H1 (cell line): ENCODE measurements at regions not wholly inside any gene's neighbourhood (a gene's known extent, or its start where the extent isn't known, plus 50 kb on each side); places are given as distances from the start of the nearest gene placed in this dataset.

ENCODE experiments used
- CTCF ChIA-PET: fragments of 300-600 bp; sonication (Branson Sonifier 250); formaldehyde crosslinking; loops from one replicate; lab custom pipeline; 2021; ENCODE audit not compliant: partially characterized antibody; lab: Charles Lee
- POLR2A ChIA-PET: fragments of 300-600 bp; sonication (Branson Sonifier 250); formaldehyde crosslinking; loops from one replicate; lab custom pipeline; 2021; ENCODE audit warnings: inconsistent platforms; ENCODE audit not compliant: partially characterized antibody; lab: Charles Lee
- DNase-seq, 2 experiments: peaks; one replicate each; pipeline versions ENCODE4 v3.0.0 to v3.0.0-alpha.2; 2010 to 2022; ENCODE audit warnings: low spot score in 2 of 2, low read depth in 1 of 2, mixed read lengths in 1 of 2
- FAIRE-seq: peaks from 2 replicates; lab custom pipeline; 2011; peaks lifted over from hg19 to GRCh38; lab: Jason Lieb, UNC
- H2AFZ ChIP-seq: 2 replicates; pipeline ENCODE4 v1.8.1; 2012; ENCODE audit warnings: low read length, inconsistent platforms
- H2AK5ac ChIP-seq: 2 replicates; pipeline ENCODE4 v1.6.1; 2013; ENCODE audit warnings: low read depth, low read length
- H2BK120ac ChIP-seq: replicated peaks from 2 replicates; pipeline ENCODE3; 2013; ENCODE audit warnings: low read depth, low read length, inconsistent platforms
- H2BK12ac ChIP-seq: 2 replicates; pipeline ENCODE4 v1.6.1; 2013; ENCODE audit warnings: low read depth, low read length
- H2BK15ac ChIP-seq: 2 replicates; pipeline ENCODE4 v1.6.1; 2013; ENCODE audit warnings: low read length
- H2BK20ac ChIP-seq: 2 replicates; pipeline ENCODE4 v1.6.1; 2013; ENCODE audit warnings: low read length
- H2BK5ac ChIP-seq: 2 replicates; pipeline ENCODE4 v1.6.1; 2013; ENCODE audit warnings: low read depth, low read length
- H3K14ac ChIP-seq: 2 replicates; pipeline ENCODE4 v1.6.1; 2013; ENCODE audit warnings: inconsistent platforms; ENCODE audit not compliant: insufficient read length
- H3K18ac ChIP-seq: 2 replicates; pipeline ENCODE4 v1.6.1; 2013; ENCODE audit warnings: low read length; ENCODE audit errors: extremely low read depth
- H3K23ac ChIP-seq: 2 replicates; pipeline ENCODE4 v1.6.1; 2013; ENCODE audit warnings: inconsistent platforms; ENCODE audit not compliant: insufficient read length
- H3K23me2 ChIP-seq: 2 replicates; pipeline ENCODE4 v1.6.1; 2013; ENCODE audit warnings: low read depth, low read length
- H3K27ac ChIP-seq: 2 replicates; pipeline ENCODE4 v1.6.1; 2011; ENCODE audit warnings: low read depth, low read length, inconsistent platforms
- H3K27me3 ChIP-seq, 4 experiments: replicated peaks in 1 of 4; 1 replicate in 1 of 4; 2 replicates in 3 of 4; pipeline versions ENCODE4 v1.6.1 to v1.8.1; 2011 to 2013; ENCODE audit warnings: low read length in 3 of 4, mild to moderate bottlenecking in 3 of 4, inconsistent platforms in 2 of 4, mixed read lengths in 2 of 4, moderate library complexity in 1 of 4; ENCODE audit not compliant: control insufficient read depth in 3 of 4, insufficient read depth in 3 of 4; ENCODE audit errors: extremely low read depth in 1 of 4
- H3K36me3 ChIP-seq, 4 experiments: 2 replicates each; pipeline versions ENCODE4 v1.6.1 to v1.8.1; 2011 to 2013; ENCODE audit warnings: mild to moderate bottlenecking in 4 of 4, low read length in 3 of 4, moderate library complexity in 2 of 4, control low read depth in 1 of 4, inconsistent platforms in 1 of 4; ENCODE audit not compliant: insufficient read depth in 4 of 4, control insufficient read depth in 2 of 4
- H3K4ac ChIP-seq: replicated peaks from 2 replicates; pipeline ENCODE3; 2013; ENCODE audit warnings: low read length, low read depth, mixed read lengths, inconsistent platforms; ENCODE audit not compliant: insufficient read length
- H3K4me1 ChIP-seq, 4 experiments: replicated peaks in 1 of 4; 1 replicate in 1 of 4; 2 replicates in 3 of 4; pipeline versions ENCODE4 v1.6.1 to v1.8.1; 2011 to 2013; ENCODE audit warnings: low read length in 3 of 4, inconsistent platforms in 2 of 4, mixed read lengths in 1 of 4; ENCODE audit not compliant: insufficient read depth in 4 of 4, control insufficient read depth in 3 of 4
- H3K4me2 ChIP-seq, 2 experiments: 2 replicates each; pipeline versions ENCODE4 v1.6.1 to v1.8.1; 2011 to 2013; ENCODE audit warnings: low read depth in 2 of 2, low read length in 2 of 2, control low read depth in 1 of 2, inconsistent platforms in 1 of 2, mild to moderate bottlenecking in 1 of 2; ENCODE audit not compliant: insufficient read depth in 1 of 2
- H3K4me3 ChIP-seq, 4 experiments: fragments of 200-600, 300-600 bp in 1 of 4; sonication (generic), shearing (Covaris generic), sonication (Bioruptor Twin) in 1 of 4; 2 replicates each; pipeline versions ENCODE4 v1.5.1 to v1.8.1; 2011 to 2016; ENCODE audit warnings: low read length in 4 of 4, low read depth in 3 of 4, control low read depth in 2 of 4, inconsistent platforms in 2 of 4, mild to moderate bottlenecking in 2 of 4, mixed read lengths in 1 of 4, moderate library complexity in 1 of 4; ENCODE audit not compliant: insufficient read depth in 2 of 4; ENCODE audit errors: extremely low read depth in 1 of 4
- H3K56ac ChIP-seq: replicated peaks from 2 replicates; pipeline ENCODE3; 2013; ENCODE audit warnings: low read depth, mild to moderate bottlenecking, mixed read lengths, low read length, inconsistent platforms; ENCODE audit not compliant: insufficient read length
- H3K79me1 ChIP-seq: 2 replicates; pipeline ENCODE4 v1.6.1; 2013; ENCODE audit warnings: low read depth, low read length, control low read depth
- H3K79me2 ChIP-seq, 2 experiments: 2 replicates each; pipeline versions ENCODE4 v1.6.1 to v1.8.1; 2012 to 2013; ENCODE audit warnings: low read length in 2 of 2, mild to moderate bottlenecking in 2 of 2, inconsistent platforms in 1 of 2; ENCODE audit not compliant: insufficient read depth in 2 of 2, control insufficient read depth in 1 of 2
- H3K9ac ChIP-seq, 4 experiments: replicated peaks in 1 of 4; 1 replicate in 1 of 4; 2 replicates in 3 of 4; pipeline versions ENCODE4 v1.6.1 to v1.8.1; 2011 to 2013; ENCODE audit warnings: low read depth in 3 of 4, low read length in 3 of 4, control low read depth in 2 of 4, mild to moderate bottlenecking in 2 of 4, moderate library complexity in 2 of 4, inconsistent platforms in 1 of 4; ENCODE audit errors: extremely low read depth in 1 of 4
- H3K9me3 ChIP-seq, 2 experiments: 2 replicates each; pipeline versions ENCODE4 v1.6.1 to v1.8.1; 2012 to 2013; ENCODE audit warnings: mild to moderate bottlenecking in 2 of 2, moderate library complexity in 2 of 2, control low read depth in 1 of 2, inconsistent platforms in 1 of 2, low read depth in 1 of 2, low read length in 1 of 2, mixed read lengths in 1 of 2; ENCODE audit not compliant: insufficient read depth in 2 of 2
- H4K20me1 ChIP-seq, 2 experiments: replicated peaks in 1 of 2; 2 replicates each; pipeline versions ENCODE3 to v1.8.1; 2011 to 2013; ENCODE audit warnings: inconsistent platforms in 2 of 2, low read length in 2 of 2, mild to moderate bottlenecking in 1 of 2; ENCODE audit not compliant: insufficient read depth in 2 of 2, control insufficient read depth in 1 of 2
- H4K5ac ChIP-seq: 2 replicates; pipeline ENCODE4 v1.6.1; 2013; ENCODE audit warnings: low read length, low read depth, mixed read lengths, inconsistent platforms; ENCODE audit not compliant: insufficient read length
- H4K8ac ChIP-seq: 2 replicates; pipeline ENCODE4 v1.8.0; 2013; ENCODE audit warnings: mild to moderate bottlenecking, moderate library complexity, low read length, inconsistent platforms; ENCODE audit not compliant: insufficient read depth; ENCODE audit errors: extremely low read depth
- H4K91ac ChIP-seq: replicated peaks from 2 replicates; pipeline ENCODE3; 2013; ENCODE audit warnings: low read length, mixed read lengths, inconsistent platforms; ENCODE audit not compliant: insufficient read length
- ASH2L ChIP-seq: fragments of 200-600, 300-600 bp; sonication (generic); IDR thresholded peaks from one replicate; pipeline ENCODE4 v1.7.1; 2017; ENCODE audit warnings: low read length
- BACH1 ChIP-seq: IDR thresholded peaks from 2 replicates; pipeline ENCODE4 v1.6.1; 2012; ENCODE audit warnings: low read length, improper control_type of control experiment
- EGR1 ChIP-seq: IDR thresholded peaks from 2 replicates; pipeline ENCODE4 v1.6.1; 2011; ENCODE audit warnings: low read depth, low read length, borderline replicate concordance
- EZH2 ChIP-seq: fragments of 200-600 bp; sonication (generic); IDR thresholded peaks from 2 replicates; pipeline ENCODE4 v1.7.1; 2012; ENCODE audit warnings: low read depth, mild to moderate bottlenecking, moderate library complexity, low read length, inconsistent platforms; ENCODE audit not compliant: severe bottlenecking
- FOSL1 ChIP-seq: IDR thresholded peaks from 2 replicates; pipeline ENCODE4 v1.6.1; 2011; ENCODE audit warnings: mild to moderate bottlenecking, low read depth, low read length, moderate library complexity; ENCODE audit not compliant: insufficient read depth
- KDM4A ChIP-seq: IDR thresholded peaks from one replicate; pipeline ENCODE4 v1.7.1; 2012; ENCODE audit warnings: low read depth, mild to moderate bottlenecking, moderate library complexity, low read length, inconsistent platforms; ENCODE audit not compliant: severe bottlenecking
- NRF1 ChIP-seq: IDR thresholded peaks from 2 replicates; pipeline ENCODE4 v1.6.1; 2011; ENCODE audit warnings: mild to moderate bottlenecking, low read depth, low read length, improper control_type of control experiment
- POU5F1 ChIP-seq: IDR thresholded peaks from 2 replicates; pipeline ENCODE4 v1.6.1; 2011; ENCODE audit warnings: low read depth, mild to moderate bottlenecking, low read length, moderate library complexity
- SRF ChIP-seq: IDR thresholded peaks from 2 replicates; pipeline ENCODE4 v1.6.1; 2011; ENCODE audit warnings: mild to moderate bottlenecking, low read depth, low read length, moderate library complexity
- TBP ChIP-seq: IDR thresholded peaks from 2 replicates; pipeline ENCODE4 v1.6.1; 2011; ENCODE audit warnings: low read depth, low read length, improper control_type of control experiment
- ZNF274 ChIP-seq: IDR thresholded peaks from 2 replicates; pipeline ENCODE4 v1.7.0; 2012; ENCODE audit warnings: low read length, borderline replicate concordance; ENCODE audit errors: extremely low read depth
- WGBS, 2 experiments: shearing (Covaris generic) in 1 of 2; methylation state at CpG; one replicate each; pipeline versions ENCODE4 v1.1.6 to v1.1.7; 2013 to 2015; ENCODE audit warnings: low lambda C conversion rate in 2 of 2, mixed read lengths in 2 of 2, inconsistent platforms in 1 of 2, low coverage in 1 of 2, missing lambda C conversion rate in 1 of 2; ENCODE audit not compliant: insufficient replicate concordance in 2 of 2, insufficient coverage in 1 of 2, insufficient read length in 1 of 2; ENCODE audit errors: extremely low coverage in 1 of 2, missing lambda C conversion rate in 1 of 2; 5-methylcytosine and 5-hydroxymethylcytosine counted together
- TF ChIP-seq, protein P1 (sequence below): IDR thresholded peaks from 2 replicates; pipeline ENCODE4 v1.6.1; 2012; ENCODE audit warnings: low read length, inconsistent platforms
- TF ChIP-seq, protein P2 (sequence below): IDR thresholded peaks from 2 replicates; pipeline ENCODE4 v1.6.1; 2012; ENCODE audit warnings: inconsistent platforms

DNA sequence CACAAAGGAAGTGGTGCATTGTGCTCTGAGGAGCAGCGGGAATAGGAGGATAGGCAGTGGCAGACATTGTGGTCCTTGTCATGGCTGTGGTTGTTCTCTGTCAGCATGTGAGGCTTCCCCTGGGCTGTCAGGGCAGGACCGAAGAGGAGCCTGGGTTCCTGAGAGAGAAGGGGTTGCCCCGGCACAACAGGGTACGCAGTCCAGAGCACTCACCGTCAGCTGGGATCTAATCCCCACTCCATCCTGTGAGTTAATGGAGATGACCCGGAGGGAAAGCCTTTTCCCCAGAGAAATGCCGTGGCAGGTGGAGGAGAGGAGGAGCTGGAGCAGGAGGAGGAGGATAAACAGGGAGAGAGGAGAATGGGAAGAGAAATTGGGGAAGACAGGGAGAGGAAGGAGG, 396.7 kb upstream of the HS6ST1 start:
- Histone ChIP-seq H2BK15ac (no peak overlapping the region), H4K20me1 (no peaks in the 10 kb centered on the region), H3K27ac (no peak overlapping the region), H4K91ac (no peak overlapping the region), H4K5ac (no peak overlapping the region), H3K27me3 (no peaks in the 10 kb centered on the region), H3K4me1 (no peaks in the 10 kb centered on the region), H3K79me1 (no peaks in the 10 kb centered on the region), H3K79me2 (no peaks in the 10 kb centered on the region), H2BK120ac (no peak overlapping the region), H3K18ac (no peak overlapping the region), H3K36me3 (no peaks in the 10 kb centered on the region), H2AFZ (no peak overlapping the region; the same call in 1 of the 2 replicates), H3K9ac (no peak overlapping the region), H3K4me3 (no peak overlapping the region), H4K8ac (0 out of 2 replicates have a peak overlapping the region, but pooled peaks have one; percentile 6), H3K9me3 (no peaks in the 10 kb centered on the region), H3K23me2 (no peaks in the 10 kb centered on the region), H2BK5ac (no peak overlapping the region), H2BK20ac (no peak overlapping the region), H2AK5ac (no peak overlapping the region), H3K23ac (no peak overlapping the region), H3K4ac (no peak overlapping the region), H2BK12ac (no peak overlapping the region; the same call in 1 of the 2 replicates), H3K4me2 (no peak overlapping the region; a peak in 1 of 4 replicates), H3K56ac (no peak overlapping the region), H3K14ac (no peak overlapping the region)
- CTCF ChIA-PET, result interaction anchor here (0.6 to 4.6 kb wide), 12 partner anchors 8 to 85 kb away, joined by 3 to 23 read pairs (median 4); no protein-coding TSS in a partner anchor
- POLR2A ChIA-PET, result no interaction called here
- WGBS, 2 experiments, result 86% methylated on average over 7 of the region's 7 CpGs; no CpG with 5 or more reads in 1 of the 2 experiments
- DNase-seq, result peak in 1 of 2 experiments; percentile 19
- no peak for FAIRE-seq
- TF ChIP-seq POU5F1, result no peak
- TF ChIP-seq, protein P1, sequence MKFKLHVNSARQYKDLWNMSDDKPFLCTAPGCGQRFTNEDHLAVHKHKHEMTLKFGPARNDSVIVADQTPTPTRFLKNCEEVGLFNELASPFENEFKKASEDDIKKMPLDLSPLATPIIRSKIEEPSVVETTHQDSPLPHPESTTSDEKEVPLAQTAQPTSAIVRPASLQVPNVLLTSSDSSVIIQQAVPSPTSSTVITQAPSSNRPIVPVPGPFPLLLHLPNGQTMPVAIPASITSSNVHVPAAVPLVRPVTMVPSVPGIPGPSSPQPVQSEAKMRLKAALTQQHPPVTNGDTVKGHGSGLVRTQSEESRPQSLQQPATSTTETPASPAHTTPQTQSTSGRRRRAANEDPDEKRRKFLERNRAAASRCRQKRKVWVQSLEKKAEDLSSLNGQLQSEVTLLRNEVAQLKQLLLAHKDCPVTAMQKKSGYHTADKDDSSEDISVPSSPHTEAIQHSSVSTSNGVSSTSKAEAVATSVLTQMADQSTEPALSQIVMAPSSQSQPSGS, result no peak
- TF ChIP-seq TBP, result no peak
- no peak for TF ChIP-seq NRF1
- no peak for TF ChIP-seq EZH2
- TF ChIP-seq BACH1, result no peak
- TF ChIP-seq, protein P2, sequence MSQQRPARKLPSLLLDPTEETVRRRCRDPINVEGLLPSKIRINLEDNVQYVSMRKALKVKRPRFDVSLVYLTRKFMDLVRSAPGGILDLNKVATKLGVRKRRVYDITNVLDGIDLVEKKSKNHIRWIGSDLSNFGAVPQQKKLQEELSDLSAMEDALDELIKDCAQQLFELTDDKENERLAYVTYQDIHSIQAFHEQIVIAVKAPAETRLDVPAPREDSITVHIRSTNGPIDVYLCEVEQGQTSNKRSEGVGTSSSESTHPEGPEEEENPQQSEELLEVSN, result no peak
- no peak for TF ChIP-seq EGR1
- TF ChIP-seq ZNF274, result no peak
- TF ChIP-seq ASH2L, result no peak
- no peak for TF ChIP-seq FOSL1
- TF ChIP-seq KDM4A, result no peak
- no peak for TF ChIP-seq SRF
